Hepatocyte (in vitro differentiated cells): ENCODE measurements at regions not wholly inside any gene's neighbourhood (a gene's known extent, or its start where the extent isn't known, plus 50 kb on each side); places are given as distances from the start of the nearest gene placed in this dataset.

ENCODE experiments used
- DNase-seq: peaks from one replicate; pipeline ENCODE4 v3.0.0-alpha.2; 2016; ENCODE audit warnings: low spot score
- H2AFZ ChIP-seq: fragments of 200-600 bp; sonication (generic); 2 replicates; pipeline ENCODE4 v1.6.0; 2016; ENCODE audit warnings: antibody characterized with exemption, mild to moderate bottlenecking
- H3K27ac ChIP-seq: fragments of 200-600 bp; sonication (generic); 2 replicates; pipeline ENCODE4 v1.5.1; 2016; ENCODE audit warnings: mild to moderate bottlenecking
- H3K27me3 ChIP-seq: fragments of 200-600 bp; sonication (generic); 2 replicates; pipeline ENCODE4 v1.6.1; 2016
- H3K36me3 ChIP-seq: fragments of 200-600 bp; sonication (generic); replicated peaks from 2 replicates; pipeline ENCODE4 v1.5.1; 2016; ENCODE audit warnings: low read depth; ENCODE audit not compliant: insufficient read depth
- H3K4me1 ChIP-seq: fragments of 200-600 bp; sonication (generic); 2 replicates; pipeline ENCODE4 v1.5.1; 2016; ENCODE audit warnings: mild to moderate bottlenecking, moderate library complexity; ENCODE audit not compliant: insufficient read depth
- H3K4me2 ChIP-seq: fragments of 200-600 bp; sonication (generic); 2 replicates; pipeline ENCODE4 v1.6.0; 2016
- H3K4me3 ChIP-seq: fragments of 200-600 bp; sonication (generic); 2 replicates; pipeline ENCODE4 v1.5.1; 2016; ENCODE audit warnings: mild to moderate bottlenecking
- H3K79me2 ChIP-seq: fragments of 200-600 bp; sonication (generic); 2 replicates; pipeline ENCODE4 v1.6.0; 2017; ENCODE audit warnings: mild to moderate bottlenecking
- H3K9me2 ChIP-seq: fragments of 200-600 bp; sonication (generic); replicated peaks from 2 replicates; pipeline ENCODE4 v1.6.0; 2017; ENCODE audit warnings: mild to moderate bottlenecking; ENCODE audit not compliant: insufficient read depth
- H3K9me3 ChIP-seq: fragments of 200-600 bp; sonication (generic); 2 replicates; pipeline ENCODE4 v1.5.1; 2016; ENCODE audit warnings: low read depth, mild to moderate bottlenecking
- H4K20me1 ChIP-seq: fragments of 200-600 bp; sonication (generic); 2 replicates; pipeline ENCODE4 v1.6.0; 2016; ENCODE audit warnings: mild to moderate bottlenecking; ENCODE audit not compliant: insufficient read depth, poor library complexity, severe bottlenecking
- EZH2 ChIP-seq: fragments of 200-600 bp; sonication (generic); IDR thresholded peaks from 2 replicates; pipeline ENCODE4 v1.6.1; 2016; ENCODE audit warnings: antibody characterized with exemption, mild to moderate bottlenecking, borderline replicate concordance
- EZH2phosphoT487 ChIP-seq: fragments of 200-600 bp; sonication (generic); IDR thresholded peaks from one replicate; pipeline ENCODE4 v1.6.1; 2018; ENCODE audit warnings: antibody characterized with exemption, mild to moderate bottlenecking, low read depth, moderate library complexity; ENCODE audit not compliant: unreplicated experiment, severe bottlenecking
- WGBS: methylation state at CpG from one replicate; pipeline ENCODE4 v1.1.6; 2016; ENCODE audit warnings: low lambda C conversion rate; ENCODE audit errors: missing lambda C conversion rate; 5-methylcytosine and 5-hydroxymethylcytosine counted together
- TF ChIP-seq, protein P1 (sequence below): fragments of 200-600 bp; sonication (generic); IDR thresholded peaks from 2 replicates; pipeline ENCODE4 v1.5.1; 2016; ENCODE audit warnings: antibody characterized with exemption, mild to moderate bottlenecking; ENCODE audit not compliant: poor library complexity

DNA sequence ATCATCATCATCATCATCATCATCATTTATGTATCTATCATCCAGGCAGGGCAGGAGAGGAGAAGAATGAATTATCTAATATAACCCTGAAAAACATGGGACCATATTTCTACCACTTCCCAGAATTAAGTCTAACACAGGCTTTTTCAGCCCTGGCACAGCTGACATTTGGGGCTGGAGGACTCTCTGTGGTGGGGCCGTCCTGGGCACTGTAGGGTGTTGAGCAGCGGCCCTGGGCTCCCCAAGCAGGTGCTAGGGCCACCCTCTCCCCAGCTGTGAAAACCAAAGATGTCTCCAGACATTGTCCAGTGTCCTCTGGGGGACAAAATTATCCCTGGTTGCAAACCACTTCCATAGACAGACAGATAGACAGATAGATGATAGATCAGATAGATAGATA, 288.4 kb downstream of the CRLF2 start:
- H3K4me2 ChIP-seq: no peak overlapping the region
- H4K20me1 ChIP-seq: no peaks in the 10 kb centered on the region
- no peak for TF ChIP-seq EZH2phosphoT487
- 50% methylated on average over 2 of the region's 2 CpGs for WGBS
- no peaks in the 10 kb centered on the region for H3K4me1 ChIP-seq
- H3K36me3 ChIP-seq: no peaks in the 10 kb centered on the region
- H2AFZ ChIP-seq: no peak overlapping the region
- no peaks in the 10 kb centered on the region for H3K9me2 ChIP-seq
- no peaks in the 10 kb centered on the region for H3K9me3 ChIP-seq
- no peak for DNase-seq
- H3K27ac ChIP-seq: no peak overlapping the region
- H3K27me3 ChIP-seq: no peaks in the 10 kb centered on the region
- no peak overlapping the region for H3K4me3 ChIP-seq
- H3K79me2 ChIP-seq: no peaks in the 10 kb centered on the region

DNA sequence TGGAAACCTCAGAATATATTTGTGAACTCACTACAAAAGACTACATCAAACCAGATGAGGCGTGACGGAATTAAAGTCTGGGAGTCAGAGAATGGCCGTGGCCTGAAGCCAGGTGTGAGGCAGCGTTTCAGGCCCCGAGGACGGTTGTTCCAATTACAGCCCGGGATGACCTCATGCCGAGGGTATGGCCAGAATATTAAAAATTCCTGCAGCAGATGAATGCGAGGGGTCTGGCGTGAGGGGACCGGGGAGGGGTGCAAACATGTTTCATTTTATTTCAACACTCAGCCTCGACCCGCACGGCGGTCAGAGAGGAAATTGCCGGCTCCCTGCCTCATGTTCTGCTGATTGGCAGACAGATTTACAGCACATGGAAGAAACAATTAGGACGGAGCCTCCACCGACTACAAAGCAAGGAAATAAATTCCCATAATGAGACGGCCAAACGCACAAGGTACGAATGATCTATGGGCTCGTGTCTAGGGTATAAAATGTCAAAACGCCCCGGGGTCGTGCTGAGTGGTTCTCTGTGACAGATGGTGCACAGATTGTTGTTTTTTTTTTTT, 289.7 kb downstream of the SHOX start:
- no peaks in the 10 kb centered on the region for H3K9me3 ChIP-seq
- no peaks in the 10 kb centered on the region for H3K36me3 ChIP-seq
- H3K4me3 ChIP-seq: no peak overlapping the region
- H3K79me2 ChIP-seq: no peaks in the 10 kb centered on the region
- H3K27me3 ChIP-seq: no peaks in the 10 kb centered on the region
- H2AFZ ChIP-seq: no peak overlapping the region
- no peaks in the 10 kb centered on the region for H3K4me1 ChIP-seq
- no peaks in the 10 kb centered on the region for H3K9me2 ChIP-seq
- H4K20me1 ChIP-seq: no peaks in the 10 kb centered on the region
- TF ChIP-seq EZH2 (no peak), EZH2phosphoT487 (no peak)
- TF ChIP-seq, protein P1, sequence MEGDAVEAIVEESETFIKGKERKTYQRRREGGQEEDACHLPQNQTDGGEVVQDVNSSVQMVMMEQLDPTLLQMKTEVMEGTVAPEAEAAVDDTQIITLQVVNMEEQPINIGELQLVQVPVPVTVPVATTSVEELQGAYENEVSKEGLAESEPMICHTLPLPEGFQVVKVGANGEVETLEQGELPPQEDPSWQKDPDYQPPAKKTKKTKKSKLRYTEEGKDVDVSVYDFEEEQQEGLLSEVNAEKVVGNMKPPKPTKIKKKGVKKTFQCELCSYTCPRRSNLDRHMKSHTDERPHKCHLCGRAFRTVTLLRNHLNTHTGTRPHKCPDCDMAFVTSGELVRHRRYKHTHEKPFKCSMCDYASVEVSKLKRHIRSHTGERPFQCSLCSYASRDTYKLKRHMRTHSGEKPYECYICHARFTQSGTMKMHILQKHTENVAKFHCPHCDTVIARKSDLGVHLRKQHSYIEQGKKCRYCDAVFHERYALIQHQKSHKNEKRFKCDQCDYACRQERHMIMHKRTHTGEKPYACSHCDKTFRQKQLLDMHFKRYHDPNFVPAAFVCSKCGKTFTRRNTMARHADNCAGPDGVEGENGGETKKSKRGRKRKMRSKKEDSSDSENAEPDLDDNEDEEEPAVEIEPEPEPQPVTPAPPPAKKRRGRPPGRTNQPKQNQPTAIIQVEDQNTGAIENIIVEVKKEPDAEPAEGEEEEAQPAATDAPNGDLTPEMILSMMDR: no peak
- WGBS: 59% methylated on average over 25 of the region's 25 CpGs
- peak overlapping the region; percentile 57 for H3K4me2 ChIP-seq
- DNase-seq: peak; percentile 38
- no peak overlapping the region for H3K27ac ChIP-seq

DNA sequence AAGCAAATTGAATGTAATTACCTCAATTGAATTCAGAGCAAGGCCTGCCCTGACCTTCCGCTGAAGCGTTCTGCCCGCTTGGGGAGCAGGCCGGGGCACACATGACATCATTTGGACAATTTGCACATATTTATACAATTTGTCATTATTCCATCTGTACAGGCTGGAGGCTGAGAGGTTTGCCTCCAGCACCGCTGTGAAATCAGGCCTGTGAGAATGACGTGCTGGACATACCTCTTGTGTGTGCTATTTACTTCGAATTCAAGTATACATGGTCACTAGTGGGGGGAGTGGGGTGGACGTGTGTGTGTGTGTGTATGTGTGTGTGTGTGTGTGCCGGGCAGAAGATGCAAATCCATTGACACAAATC, 285.6 kb downstream of the SHOX start:
- no peak overlapping the region for H3K27ac ChIP-seq
- H3K9me3 ChIP-seq: no peaks in the 10 kb centered on the region
- H2AFZ ChIP-seq: no peak overlapping the region
- no peaks in the 10 kb centered on the region for H3K4me1 ChIP-seq
- no peaks in the 10 kb centered on the region for H3K36me3 ChIP-seq
- no peak overlapping the region for H3K4me2 ChIP-seq
- H3K27me3 ChIP-seq: no peaks in the 10 kb centered on the region
- 71% methylated on average over 9 of the region's 9 CpGs for WGBS
- no peaks in the 10 kb centered on the region for H4K20me1 ChIP-seq
- H3K79me2 ChIP-seq: no peaks in the 10 kb centered on the region
- no peak for DNase-seq
- H3K4me3 ChIP-seq: no peak overlapping the region
- TF ChIP-seq, protein P1: no peak
- TF ChIP-seq EZH2phosphoT487 (no peak), EZH2 (no peak)
- no peaks in the 10 kb centered on the region for H3K9me2 ChIP-seq

DNA sequence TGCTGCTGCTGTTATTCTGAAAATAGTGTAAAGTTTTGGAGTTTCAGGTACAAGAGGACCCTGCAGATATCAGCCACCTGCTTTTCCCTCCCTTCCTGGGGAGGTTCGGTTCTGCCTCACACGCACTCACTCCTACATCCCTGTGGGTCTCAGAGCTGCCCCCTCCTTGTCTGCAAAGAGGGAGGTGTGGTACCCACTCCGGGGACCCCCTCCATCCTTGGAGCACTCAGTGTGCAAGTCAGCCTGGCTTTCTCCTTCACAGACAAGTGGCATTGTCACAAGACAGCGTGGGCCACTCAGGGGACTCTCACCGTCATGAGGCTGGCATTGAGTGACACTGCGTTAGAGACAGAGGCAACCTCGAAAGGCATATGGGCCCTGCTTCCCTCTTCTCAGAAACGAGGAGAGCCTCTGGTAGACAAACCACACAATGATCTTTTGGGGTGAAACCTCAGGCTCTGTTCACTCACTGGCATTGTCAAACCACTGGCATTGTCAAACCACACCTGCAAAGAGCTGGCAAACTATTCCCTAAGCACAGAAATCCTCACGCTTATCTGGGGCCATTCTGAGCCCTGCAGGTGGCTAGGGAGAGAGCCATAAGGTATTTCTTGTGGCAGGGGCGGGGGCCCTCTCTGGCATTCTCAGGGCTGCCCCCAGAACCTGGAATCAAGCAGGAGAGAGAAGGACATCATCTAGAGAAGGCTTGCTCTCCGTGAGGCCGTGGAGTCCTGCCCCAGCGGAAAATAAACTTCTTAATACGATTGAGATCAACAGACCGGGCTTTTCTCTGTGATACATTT, 285.0 kb downstream of the SHOX start:
- no peaks in the 10 kb centered on the region for H4K20me1 ChIP-seq
- TF ChIP-seq, protein P1: no peak
- no peak for TF ChIP-seq EZH2
- TF ChIP-seq EZH2phosphoT487: no peak
- H3K4me3 ChIP-seq: no peak overlapping the region
- no peak overlapping the region for H3K4me2 ChIP-seq
- H3K79me2 ChIP-seq: no peaks in the 10 kb centered on the region
- H3K36me3 ChIP-seq: no peaks in the 10 kb centered on the region
- H3K27ac ChIP-seq: no peak overlapping the region
- no peaks in the 10 kb centered on the region for H3K4me1 ChIP-seq
- H2AFZ ChIP-seq: no peak overlapping the region
- 78% methylated on average over 15 of the region's 15 CpGs for WGBS
- H3K9me3 ChIP-seq: no peaks in the 10 kb centered on the region
- H3K9me2 ChIP-seq: no peaks in the 10 kb centered on the region
- DNase-seq: no peak
- no peaks in the 10 kb centered on the region for H3K27me3 ChIP-seq
